ENCODE measurements at regions not wholly inside any gene's neighbourhood (a gene's known extent, or its start where the extent isn't known, plus 50 kb on each side); places are given as distances from the start of the nearest gene placed in this dataset.

DNA sequence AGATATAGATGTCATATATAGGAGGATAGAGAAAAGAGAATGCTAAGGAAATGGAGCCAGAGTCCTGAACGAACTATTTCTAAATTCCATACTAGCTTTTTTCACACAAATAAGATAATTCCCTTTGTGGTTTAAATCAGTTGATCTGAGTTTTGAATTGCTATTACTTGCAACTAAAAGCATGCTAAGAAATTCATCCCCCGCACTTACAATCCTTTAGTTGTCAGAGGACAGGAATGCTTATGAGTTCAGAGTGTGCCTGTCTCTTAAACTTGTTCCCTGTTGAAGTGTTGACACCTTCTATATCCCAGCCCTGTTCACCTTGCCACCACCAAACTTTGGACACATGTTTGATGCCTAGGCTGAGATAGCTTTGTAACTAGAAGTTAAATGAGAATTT lies 406.2 kb downstream of the METTL15 start:
- no peak for TF ChIP-seq EZH2phosphoT487 (conservative IDR thresholded peaks at IDR 0.05; ENCODE audit: low read length)
- TF ChIP-seq, protein P1, sequence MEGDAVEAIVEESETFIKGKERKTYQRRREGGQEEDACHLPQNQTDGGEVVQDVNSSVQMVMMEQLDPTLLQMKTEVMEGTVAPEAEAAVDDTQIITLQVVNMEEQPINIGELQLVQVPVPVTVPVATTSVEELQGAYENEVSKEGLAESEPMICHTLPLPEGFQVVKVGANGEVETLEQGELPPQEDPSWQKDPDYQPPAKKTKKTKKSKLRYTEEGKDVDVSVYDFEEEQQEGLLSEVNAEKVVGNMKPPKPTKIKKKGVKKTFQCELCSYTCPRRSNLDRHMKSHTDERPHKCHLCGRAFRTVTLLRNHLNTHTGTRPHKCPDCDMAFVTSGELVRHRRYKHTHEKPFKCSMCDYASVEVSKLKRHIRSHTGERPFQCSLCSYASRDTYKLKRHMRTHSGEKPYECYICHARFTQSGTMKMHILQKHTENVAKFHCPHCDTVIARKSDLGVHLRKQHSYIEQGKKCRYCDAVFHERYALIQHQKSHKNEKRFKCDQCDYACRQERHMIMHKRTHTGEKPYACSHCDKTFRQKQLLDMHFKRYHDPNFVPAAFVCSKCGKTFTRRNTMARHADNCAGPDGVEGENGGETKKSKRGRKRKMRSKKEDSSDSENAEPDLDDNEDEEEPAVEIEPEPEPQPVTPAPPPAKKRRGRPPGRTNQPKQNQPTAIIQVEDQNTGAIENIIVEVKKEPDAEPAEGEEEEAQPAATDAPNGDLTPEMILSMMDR (IDR thresholded peaks at IDR 0.05; ENCODE audit: insufficient read depth, low read length, poor library complexity, severe bottlenecking) = no peak

Measured in SU-DHL-6 (cell line).